GM12878 (cell line): ENCODE measurements at regions not wholly inside any gene's neighbourhood (a gene's known extent, or its start where the extent isn't known, plus 50 kb on each side); places are given as distances from the start of the nearest gene placed in this dataset.
A peak's percentile ranks its signal among the peaks of the same experiment; 100 is the strongest.

Source experiments
- ATAC-seq: fragments of 200-7000 bp; cut with Tn5 transposase; 3 replicates; pipeline ENCODE4 v1.9.1; 2020; ENCODE audit warnings: mild to moderate bottlenecking, moderate library complexity
- BruUV-seq: library from RNA; stranded (reverse); fragments of 400-500 nt; replicated peaks from 2 replicates; lab custom pipeline; 2021; lab: Mats Ljungman, UMichigan
- CTCF ChIA-PET: fragments of 300-600 bp; sonication (Branson Sonifier 250); formaldehyde crosslinking; extraction: SDS; loops from one replicate; lab custom pipeline; 2021; ENCODE audit warnings: inconsistent platforms; lab: Yijun Ruan, JAX
- POLR2A ChIA-PET: fragments of 350-600 bp; formaldehyde crosslinking; extraction: SDS; loops from one replicate; lab custom pipeline; 2021; ENCODE audit warnings: inconsistent platforms; lab: Charles Lee
- RAD21 ChIA-PET: fragments of 300-600 bp; sonication (Branson Sonifier 250); formaldehyde crosslinking; loops from one replicate; lab custom pipeline; 2023; ENCODE audit warnings: antibody characterized with exemption; ENCODE audit not compliant: unreplicated experiment; lab: Charles Lee
- SMC1A ChIA-PET: fragments of 300-600 bp; sonication (Branson Sonifier 250); formaldehyde crosslinking; loops from one replicate; lab custom pipeline; 2023; ENCODE audit not compliant: unreplicated experiment, uncharacterized antibody; lab: Charles Lee
- DNase-seq: peaks from one replicate; pipeline ENCODE4 v3.0.0-alpha.2; 2011; ENCODE audit warnings: low read depth, low spot score
- FAIRE-seq: peaks from 3 replicates; lab custom pipeline; 2011; peaks lifted over from hg19 to GRCh38; lab: Jason Lieb, UNC
- H2AFZ ChIP-seq: 2 replicates; pipeline ENCODE4 v1.6.0; 2011; ENCODE audit warnings: low read depth, low read length, control low read depth; ENCODE audit not compliant: control insufficient read depth
- H3K27ac ChIP-seq: 2 replicates; pipeline ENCODE4 v1.5.1; 2011; ENCODE audit warnings: control low read depth; ENCODE audit not compliant: control insufficient read depth, insufficient read depth
- H3K27me3 ChIP-seq, 2 experiments: replicated peaks in 1 of 2; 2 replicates each; pipeline versions ENCODE4 v1.6.0 to v1.6.1; 2011; ENCODE audit warnings: low read length in 1 of 2; ENCODE audit not compliant: control insufficient read depth in 2 of 2, insufficient read depth in 2 of 2
- H3K36me3 ChIP-seq, 2 experiments: 2 replicates each; pipeline ENCODE4 v1.5.1; 2011; ENCODE audit warnings: low read length in 1 of 2; ENCODE audit not compliant: control insufficient read depth in 2 of 2, insufficient read depth in 2 of 2
- H3K4me1 ChIP-seq: 2 replicates; pipeline ENCODE4 v1.6.1; 2011; ENCODE audit warnings: mild to moderate bottlenecking, low read length, moderate library complexity, mixed read lengths; ENCODE audit not compliant: control insufficient read depth, insufficient read depth
- H3K4me2 ChIP-seq: 2 replicates; pipeline ENCODE4 v1.6.0; 2011; ENCODE audit warnings: control low read depth; ENCODE audit not compliant: control insufficient read depth, insufficient read depth
- H3K4me3 ChIP-seq: fragments of 200-600 bp; sonication (generic); 2 replicates; pipeline ENCODE4 v1.5.1; 2016
- H3K79me2 ChIP-seq: 2 replicates; pipeline ENCODE4 v1.6.0; 2011; ENCODE audit warnings: low read length; ENCODE audit not compliant: control insufficient read depth, insufficient read depth
- H3K9ac ChIP-seq: 2 replicates; pipeline ENCODE4 v1.8.0; 2011; ENCODE audit warnings: low read length, control low read depth, mixed read lengths; ENCODE audit not compliant: control insufficient read depth, insufficient read depth
- H3K9me3 ChIP-seq: replicated peaks from 3 replicates; pipeline ENCODE4 v1.5.1; 2011; ENCODE audit warnings: mild to moderate bottlenecking, low read length; ENCODE audit not compliant: control insufficient read depth, insufficient read depth
- H4K20me1 ChIP-seq: 2 replicates; pipeline ENCODE4 v1.6.0; 2011; ENCODE audit not compliant: control insufficient read depth, insufficient read depth
- RFX5 ChIP-seq: IDR thresholded peaks from 2 replicates; pipeline ENCODE4 v1.6.1; 2011; ENCODE audit warnings: low read depth, low read length, improper control_type of control experiment
- WGBS: methylation state at CpG from one replicate; pipeline ENCODE4 v1.1.6; 2016; ENCODE audit warnings: low lambda C conversion rate; ENCODE audit not compliant: insufficient replicate concordance, insufficient coverage; ENCODE audit errors: missing lambda C conversion rate; 5-methylcytosine and 5-hydroxymethylcytosine counted together
- in situ Hi-C: fragments of 300-500 bp; cut with MboI; formaldehyde crosslinking; loops from 9 replicates; pipeline ENCODE4 v1.14.3; 2018; ENCODE audit warnings: mixed read lengths
- intact Hi-C: fragments of 100-400 bp; cut with micrococcal nuclease; formaldehyde crosslinking; loops from one replicate; pipeline ENCODE4 v1.14.2; 2022; ENCODE audit not compliant: unreplicated experiment
- TF ChIP-seq, protein P1 (sequence below), 3 experiments: IDR thresholded peaks in 2 of 3; conservative IDR thresholded peaks in 1 of 3; 2 replicates each; pipeline ENCODE4 v1.5.1; 2011; ENCODE audit warnings: low read depth in 3 of 3, low read length in 3 of 3, mild to moderate bottlenecking in 3 of 3, control low read depth in 2 of 3, moderate library complexity in 2 of 3, inconsistent platforms in 1 of 3, mixed read lengths in 1 of 3; ENCODE audit not compliant: control insufficient read depth in 2 of 3, insufficient read depth in 1 of 3; ENCODE audit errors: extremely low read depth in 1 of 3

DNA sequence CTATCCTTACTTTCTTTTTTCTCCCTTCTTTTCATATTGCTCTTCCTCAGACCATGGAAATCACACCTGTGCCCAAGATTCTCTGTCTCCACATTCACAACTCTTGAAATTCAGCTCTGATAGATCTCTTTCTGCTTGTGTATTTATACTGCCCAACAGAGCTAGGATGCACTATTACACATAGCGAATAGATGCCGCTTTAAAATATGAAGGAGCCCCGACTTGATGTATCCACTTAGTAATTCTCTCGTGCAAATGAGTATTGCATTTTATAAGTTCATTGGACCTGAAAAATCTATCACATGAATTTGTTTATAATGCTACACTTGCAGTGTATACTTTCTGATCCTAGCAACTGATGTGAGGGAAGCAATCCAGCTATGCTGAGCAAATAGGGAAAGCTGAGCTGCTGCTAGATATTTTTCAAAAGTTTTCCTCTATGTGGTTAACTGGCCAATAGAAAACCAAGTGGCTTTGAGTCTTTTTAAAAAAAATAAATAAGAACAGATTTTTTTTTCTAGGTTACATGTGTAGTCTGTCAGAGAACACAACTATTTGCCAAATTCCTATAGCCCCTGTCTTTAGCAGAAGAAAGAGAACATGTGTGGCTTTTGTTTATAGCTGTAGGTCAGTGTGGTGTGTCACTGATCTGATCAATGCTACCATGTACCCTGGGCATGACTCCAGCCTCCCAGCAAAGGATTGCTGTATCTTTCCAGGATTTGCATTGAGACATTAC, 64.3 kb upstream of the LEKR1 start:
- SMC1A ChIA-PET: interaction anchor here (0.6 to 1.8 kb wide), 11 partner anchors 8 to 718 kb away, joined by 3 to 6 read pairs (median 3); no protein-coding TSS in a partner anchor
- WGBS: 45% methylated on average over 4 of the region's 4 CpGs
- intact Hi-C loops: no loop called here
- POLR2A ChIA-PET: interaction anchor here (0.5 kb wide), 1 partner anchor 13 kb away, joined by 3 read pairs; no protein-coding TSS in a partner anchor
- ATAC-seq: 0 out of 3 replicates have a peak, but pooled peaks have one; percentile 31
- Histone ChIP-seq H3K4me2 (no peak overlapping the region), H3K36me3 (no peaks in the 10 kb centered on the region), H2AFZ (no peak overlapping the region), H3K4me1 (peaks cover 13% of the 10 kb centered on the region; the same call in 1 of the 2 replicates), H3K27ac (no peak overlapping the region), H3K4me3 (no peak overlapping the region), H3K79me2 (no peaks in the 10 kb centered on the region), H3K9me3 (no peaks in the 10 kb centered on the region), H3K27me3 (no peaks in the 10 kb centered on the region), H4K20me1 (no peaks in the 10 kb centered on the region), H3K9ac (no peak overlapping the region)
- RAD21 ChIA-PET: interaction anchor here (1.0 to 1.4 kb wide), 4 partner anchors 30 to 320 kb away, joined by 3 to 6 read pairs (median 4); no protein-coding TSS in a partner anchor
- BruUV-seq: no TSS peak
- TF ChIP-seq, protein P1, sequence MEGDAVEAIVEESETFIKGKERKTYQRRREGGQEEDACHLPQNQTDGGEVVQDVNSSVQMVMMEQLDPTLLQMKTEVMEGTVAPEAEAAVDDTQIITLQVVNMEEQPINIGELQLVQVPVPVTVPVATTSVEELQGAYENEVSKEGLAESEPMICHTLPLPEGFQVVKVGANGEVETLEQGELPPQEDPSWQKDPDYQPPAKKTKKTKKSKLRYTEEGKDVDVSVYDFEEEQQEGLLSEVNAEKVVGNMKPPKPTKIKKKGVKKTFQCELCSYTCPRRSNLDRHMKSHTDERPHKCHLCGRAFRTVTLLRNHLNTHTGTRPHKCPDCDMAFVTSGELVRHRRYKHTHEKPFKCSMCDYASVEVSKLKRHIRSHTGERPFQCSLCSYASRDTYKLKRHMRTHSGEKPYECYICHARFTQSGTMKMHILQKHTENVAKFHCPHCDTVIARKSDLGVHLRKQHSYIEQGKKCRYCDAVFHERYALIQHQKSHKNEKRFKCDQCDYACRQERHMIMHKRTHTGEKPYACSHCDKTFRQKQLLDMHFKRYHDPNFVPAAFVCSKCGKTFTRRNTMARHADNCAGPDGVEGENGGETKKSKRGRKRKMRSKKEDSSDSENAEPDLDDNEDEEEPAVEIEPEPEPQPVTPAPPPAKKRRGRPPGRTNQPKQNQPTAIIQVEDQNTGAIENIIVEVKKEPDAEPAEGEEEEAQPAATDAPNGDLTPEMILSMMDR (IDR thresholded peaks at IDR 0.05 in 2 of 3, conservative IDR thresholded peaks at IDR 0.05 in 1 of 3; ENCODE audit: control insufficient read depth in 2 of 3, extremely low read depth in 1 of 3, insufficient read depth in 1 of 3, low read depth in 3 of 3, low read length in 3 of 3): 0 out of 6 replicates have a peak, but pooled peaks of 1 of the 3 experiments have one; percentile 10
- TF ChIP-seq RFX5: no peak
- DNase-seq: no peak
- no peak for FAIRE-seq
- in situ Hi-C loops: no loop called here
- CTCF ChIA-PET: interaction anchor here (0.7 to 1.8 kb wide), 9 partner anchors 12 to 375 kb away, joined by 3 to 6 read pairs (median 3); no protein-coding TSS in a partner anchor
